ENCODE measurements at regions not wholly inside any gene's neighbourhood (a gene's known extent, or its start where the extent isn't known, plus 50 kb on each side); places are given as distances from the start of the nearest gene placed in this dataset.

DNA sequence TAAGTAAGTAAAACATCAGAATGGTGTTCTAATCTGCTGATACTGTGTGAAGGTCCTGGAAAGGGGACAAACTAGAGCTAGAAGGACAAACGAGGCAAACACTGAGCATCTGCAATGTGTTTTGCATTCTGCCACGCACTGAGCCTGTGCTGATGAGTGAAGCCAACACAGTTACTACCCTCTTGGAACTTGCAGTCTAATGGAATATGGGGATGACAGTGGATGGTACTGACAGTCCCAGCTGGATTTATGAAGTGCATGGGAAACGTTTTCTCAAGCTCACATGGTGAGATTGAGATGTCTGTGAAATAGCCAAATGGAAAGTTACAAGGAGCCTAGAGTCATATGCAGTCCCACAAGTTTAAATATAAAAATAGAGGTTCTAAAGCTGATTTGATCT lies 86.6 kb downstream of the FOXB1 start:
- intact Hi-C loops (cut with micrococcal nuclease): no loop called here
- no peaks in the 10 kb centered on the region for H3K4me1 ChIP-seq (ENCODE audit: control insufficient read depth, extremely low read depth, insufficient read depth, low read length)
- no peak for DNase-seq (ENCODE audit: low read depth, low spot score)
- POLR2A ChIA-PET: no interaction called here
- H3K79me2 ChIP-seq (ENCODE audit: control insufficient read depth, insufficient read depth, low read length): no peaks in the 10 kb centered on the region
- no peak overlapping the region for H3K27ac ChIP-seq (ENCODE audit: insufficient read depth, low read depth, low read length)
- no peaks in the 10 kb centered on the region for H3K9me1 ChIP-seq (replicated peaks; ENCODE audit: control insufficient read depth, extremely low read depth, insufficient read depth, low read length)
- H3K4me3 ChIP-seq (replicated peaks in 1 of 3; ENCODE audit: insufficient read depth in 1 of 3, low read depth in 1 of 3, low read length in 3 of 3): no peak overlapping the region
- H4K20me1 ChIP-seq (replicated peaks; ENCODE audit: control insufficient read depth, extremely low read depth, insufficient read depth, low read length): no peaks in the 10 kb centered on the region
- FAIRE-seq: no peak
- CTCF ChIA-PET: no interaction called here
- H2AFZ ChIP-seq (ENCODE audit: low read depth, low read length): no peak overlapping the region
- BruUV-seq (replicated peaks): no TSS peak
- H3K27me3 ChIP-seq (ENCODE audit: control insufficient read depth in 2 of 2, insufficient read depth in 2 of 2, low read length in 2 of 2): peaks cover 11 to 23% of the 10 kb centered on the region in 2 experiments
- TF ChIP-seq POLR2AphosphoS5 (IDR thresholded peaks at IDR 0.05; ENCODE audit: insufficient read depth, low read depth, low read length) (no peak), POLR2A (IDR thresholded peaks at IDR 0.05; ENCODE audit: low read depth, low read length) (no peak), GATA2 (IDR thresholded peaks at IDR 0.05; ENCODE audit: insufficient read depth, insufficient read length, low read depth, low read length) (no peak), EZH2 (IDR thresholded peaks at IDR 0.05; ENCODE audit: borderline replicate concordance, low read depth, low read length, severe bottlenecking) (no peak)
- TF ChIP-seq, protein P1, sequence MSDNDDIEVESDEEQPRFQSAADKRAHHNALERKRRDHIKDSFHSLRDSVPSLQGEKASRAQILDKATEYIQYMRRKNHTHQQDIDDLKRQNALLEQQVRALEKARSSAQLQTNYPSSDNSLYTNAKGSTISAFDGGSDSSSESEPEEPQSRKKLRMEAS (IDR thresholded peaks at IDR 0.05; ENCODE audit: insufficient read depth, insufficient read length): no peak
- H3K36me3 ChIP-seq (ENCODE audit: control insufficient read depth in 2 of 2, extremely low read depth in 1 of 2, insufficient read depth in 2 of 2, low read length in 2 of 2): no peaks in the 10 kb centered on the region
- H3K9me3 ChIP-seq (replicated peaks; ENCODE audit: control insufficient read depth, insufficient read depth, low read length): no peaks in the 10 kb centered on the region
- H3K4me2 ChIP-seq (ENCODE audit: insufficient read depth, low read length): no peak overlapping the region
- no peak overlapping the region for H3K9ac ChIP-seq (replicated peaks; ENCODE audit: extremely low read depth, insufficient read depth, low read length)
- dilution Hi-C loops (cut with MboI; ENCODE audit: extremely low pct_ligation_motif_present, low sequenced_read_pairs): no loop called here

GRCh38 chr15:60091157-60091556 lies 87.0 kb downstream of the FOXB1 start:
- DNase-seq (ENCODE audit: low read depth, low spot score) (no peak), FAIRE-seq (no peak)
- Histone ChIP-seq H3K79me2 (ENCODE audit: control insufficient read depth, insufficient read depth, low read length) (no peaks in the 10 kb centered on the region), H3K4me1 (ENCODE audit: control insufficient read depth, extremely low read depth, insufficient read depth, low read length) (no peaks in the 10 kb centered on the region), H3K27ac (ENCODE audit: insufficient read depth, low read depth, low read length) (no peak overlapping the region), H3K9me1 (replicated peaks; ENCODE audit: control insufficient read depth, extremely low read depth, insufficient read depth, low read length) (no peaks in the 10 kb centered on the region), H4K20me1 (replicated peaks; ENCODE audit: control insufficient read depth, extremely low read depth, insufficient read depth, low read length) (no peaks in the 10 kb centered on the region), H3K4me3 (replicated peaks in 1 of 3; ENCODE audit: insufficient read depth in 1 of 3, low read depth in 1 of 3, low read length in 3 of 3) (no peak overlapping the region), H2AFZ (ENCODE audit: low read depth, low read length) (no peak overlapping the region), H3K4me2 (ENCODE audit: insufficient read depth, low read length) (no peak overlapping the region), H3K27me3 (ENCODE audit: control insufficient read depth in 2 of 2, insufficient read depth in 2 of 2, low read length in 2 of 2) (peaks cover 11 to 20% of the 10 kb centered on the region in 2 experiments), H3K9ac (replicated peaks; ENCODE audit: extremely low read depth, insufficient read depth, low read length) (no peak overlapping the region), H3K36me3 (ENCODE audit: control insufficient read depth in 2 of 2, extremely low read depth in 1 of 2, insufficient read depth in 2 of 2, low read length in 2 of 2) (no peaks in the 10 kb centered on the region), H3K9me3 (replicated peaks; ENCODE audit: control insufficient read depth, insufficient read depth, low read length) (no peaks in the 10 kb centered on the region)
- ChIA-PET CTCF (no interaction called here), POLR2A (no interaction called here)
- intact Hi-C loops (cut with micrococcal nuclease): no loop called here
- no TSS peak for BruUV-seq (replicated peaks)
- TF ChIP-seq, protein P1 (IDR thresholded peaks at IDR 0.05; ENCODE audit: insufficient read depth, insufficient read length): no peak
- no peak for TF ChIP-seq EZH2 (IDR thresholded peaks at IDR 0.05; ENCODE audit: borderline replicate concordance, low read depth, low read length, severe bottlenecking)
- dilution Hi-C loops (cut with MboI; ENCODE audit: extremely low pct_ligation_motif_present, low sequenced_read_pairs): no loop called here
